ENCODE measurements at regions not wholly inside any gene's neighbourhood (a gene's known extent, or its start where the extent isn't known, plus 50 kb on each side); places are given as distances from the start of the nearest gene placed in this dataset.

DNA sequence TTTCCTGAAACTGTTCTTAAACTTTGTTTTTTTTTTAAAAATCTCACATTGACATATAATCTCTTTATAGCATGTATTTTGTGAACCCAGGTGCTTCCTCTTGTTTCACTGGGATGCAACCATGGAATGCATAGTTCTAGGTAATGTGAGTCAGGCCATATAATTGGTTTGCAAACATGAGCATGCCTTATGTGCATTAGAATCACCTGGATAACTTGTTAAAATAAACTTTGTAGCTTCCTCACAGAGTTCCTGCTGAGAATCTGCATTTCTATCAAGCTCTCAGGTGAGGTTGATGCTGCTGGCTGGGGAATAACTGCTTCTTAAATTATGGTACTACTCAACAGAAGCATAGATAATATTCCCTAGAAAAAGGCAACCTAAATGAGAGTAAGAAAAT, 940.3 kb upstream of the LCORL start:
- TF ChIP-seq CTCF (IDR thresholded peaks at IDR 0.05) (no peak), POLR2A (IDR thresholded peaks at IDR 0.05) (no peak)
